SK-N-SH (cell line): ENCODE measurements at regions not wholly inside any gene's neighbourhood (a gene's known extent, or its start where the extent isn't known, plus 50 kb on each side); places are given as distances from the start of the nearest gene placed in this dataset.

ENCODE experiments used
- EP300 ChIP-seq, 2 experiments: IDR thresholded peaks; 2 replicates each; pipeline versions ENCODE4 v1.4.0 to v1.6.1; 2012; ENCODE audit warnings: borderline replicate concordance in 1 of 2, low read depth in 1 of 2, low read length in 1 of 2
- RCOR1 ChIP-seq: fragments of 150-350 bp; IDR thresholded peaks from 2 replicates; pipeline ENCODE4 v1.6.1; 2017; ENCODE audit warnings: antibody characterized with exemption, low read length
- REST ChIP-seq: IDR thresholded peaks from 2 replicates; pipeline ENCODE4 v1.6.1; 2012; ENCODE audit warnings: mild to moderate bottlenecking, low read depth, low read length, moderate library complexity
- RFX5 ChIP-seq: IDR thresholded peaks from 2 replicates; pipeline ENCODE4 v1.6.1; 2012; ENCODE audit warnings: mild to moderate bottlenecking, improper control_type of control experiment, low read length
- SIN3A ChIP-seq: IDR thresholded peaks from 2 replicates; pipeline ENCODE4 v1.6.1; 2012; ENCODE audit warnings: low read depth, mild to moderate bottlenecking, low read length, moderate library complexity, borderline replicate concordance
- TCF12 ChIP-seq: IDR thresholded peaks from 2 replicates; pipeline ENCODE4 v1.4.0; 2012
- USF2 ChIP-seq: fragments of 150-350 bp; IDR thresholded peaks from 2 replicates; pipeline ENCODE4 v1.6.1; 2017; ENCODE audit warnings: antibody characterized with exemption, low read length, low read depth, borderline replicate concordance
- TF ChIP-seq, protein P1 (sequence below): fragments of 200-600 bp; sonication (generic); IDR thresholded peaks from 2 replicates; pipeline ENCODE4 v1.6.1; 2017; ENCODE audit warnings: antibody characterized with exemption, mild to moderate bottlenecking, moderate library complexity

GRCh38 chr5:138653502-138653901 is 78.3 kb upstream of the HSPA9 start:
- TF ChIP-seq, protein P1, sequence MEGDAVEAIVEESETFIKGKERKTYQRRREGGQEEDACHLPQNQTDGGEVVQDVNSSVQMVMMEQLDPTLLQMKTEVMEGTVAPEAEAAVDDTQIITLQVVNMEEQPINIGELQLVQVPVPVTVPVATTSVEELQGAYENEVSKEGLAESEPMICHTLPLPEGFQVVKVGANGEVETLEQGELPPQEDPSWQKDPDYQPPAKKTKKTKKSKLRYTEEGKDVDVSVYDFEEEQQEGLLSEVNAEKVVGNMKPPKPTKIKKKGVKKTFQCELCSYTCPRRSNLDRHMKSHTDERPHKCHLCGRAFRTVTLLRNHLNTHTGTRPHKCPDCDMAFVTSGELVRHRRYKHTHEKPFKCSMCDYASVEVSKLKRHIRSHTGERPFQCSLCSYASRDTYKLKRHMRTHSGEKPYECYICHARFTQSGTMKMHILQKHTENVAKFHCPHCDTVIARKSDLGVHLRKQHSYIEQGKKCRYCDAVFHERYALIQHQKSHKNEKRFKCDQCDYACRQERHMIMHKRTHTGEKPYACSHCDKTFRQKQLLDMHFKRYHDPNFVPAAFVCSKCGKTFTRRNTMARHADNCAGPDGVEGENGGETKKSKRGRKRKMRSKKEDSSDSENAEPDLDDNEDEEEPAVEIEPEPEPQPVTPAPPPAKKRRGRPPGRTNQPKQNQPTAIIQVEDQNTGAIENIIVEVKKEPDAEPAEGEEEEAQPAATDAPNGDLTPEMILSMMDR = peak; percentile 41
- TF ChIP-seq RCOR1 = no peak
- TF ChIP-seq RFX5 = no peak
- no peak for TF ChIP-seq EP300 (IDR thresholded peaks at IDR 0.05; ENCODE audit: borderline replicate concordance in 1 of 2, low read depth in 1 of 2, low read length in 1 of 2)
- TF ChIP-seq USF2 = no peak
- no peak for TF ChIP-seq SIN3A
- TF ChIP-seq REST = no peak
- TF ChIP-seq TCF12 = no peak
